Common myeloid progenitor, CD34-positive (primary cell): ENCODE measurements at regions not wholly inside any gene's neighbourhood (a gene's known extent, or its start where the extent isn't known, plus 50 kb on each side); places are given as distances from the start of the nearest gene placed in this dataset.

Source experiments
- CTCF ChIA-PET: fragments of 350-600 bp; sonication (Branson Sonifier 250); formaldehyde crosslinking; loops from one replicate; lab custom pipeline; 2021; ENCODE audit warnings: antibody characterized with exemption; lab: Charles Lee
- POLR2A ChIA-PET: fragments of 350-600 bp; sonication (Branson Sonifier 250); formaldehyde crosslinking; loops from one replicate; lab custom pipeline; 2021; ENCODE audit warnings: antibody characterized with exemption; lab: Charles Lee
- DNase-seq, 3 donors: peaks; one replicate each; pipeline versions ENCODE4 v3.0.0 to v3.0.0-alpha.2; 2013
- H3K27ac ChIP-seq, 2 experiments: 1 replicate in 1 of 2; 2 replicates in 1 of 2; pipeline ENCODE4 v1.7.0; 2013; ENCODE audit warnings: inconsistent platforms in 2 of 2, low read length in 2 of 2, mild to moderate bottlenecking in 2 of 2, low read depth in 1 of 2, moderate library complexity in 1 of 2; ENCODE audit not compliant: severe bottlenecking in 2 of 2, insufficient read depth in 1 of 2, poor library complexity in 1 of 2
- H3K27me3 ChIP-seq, 5 experiments: replicated peaks in 2 of 5; 1 replicate in 3 of 5; 2 replicates in 2 of 5; pipeline versions ENCODE4 v1.6.1 to v1.7.0; 2013; ENCODE audit warnings: low read length in 4 of 5, mild to moderate bottlenecking in 2 of 5, moderate library complexity in 2 of 5, inconsistent platforms in 1 of 5; ENCODE audit not compliant: insufficient read depth in 5 of 5, control insufficient read depth in 4 of 5
- H3K36me3 ChIP-seq, 4 experiments: 1 replicate in 2 of 4; 2 replicates in 2 of 4; pipeline versions ENCODE4 v1.6.1 to v1.7.0; 2013; ENCODE audit warnings: low read length in 3 of 4, control low read depth in 1 of 4, mild to moderate bottlenecking in 1 of 4; ENCODE audit not compliant: control insufficient read depth in 4 of 4, insufficient read depth in 4 of 4
- H3K4me1 ChIP-seq, 4 experiments: 1 replicate in 3 of 4; 2 replicates in 1 of 4; pipeline versions ENCODE4 v1.6.1 to v1.7.1; 2013; ENCODE audit warnings: low read length in 3 of 4, mild to moderate bottlenecking in 3 of 4, control low read depth in 1 of 4, inconsistent platforms in 1 of 4, moderate library complexity in 1 of 4; ENCODE audit not compliant: control insufficient read depth in 4 of 4, insufficient read depth in 4 of 4; ENCODE audit errors: control extremely low read depth in 1 of 4
- H3K4me3 ChIP-seq, 7 experiments: 1 replicate in 4 of 7; 2 replicates in 3 of 7; pipeline versions ENCODE4 v1.5.1 to v1.7.0; 2013; ENCODE audit warnings: mild to moderate bottlenecking in 7 of 7, low read length in 6 of 7, moderate library complexity in 6 of 7, inconsistent platforms in 2 of 7, low read depth in 2 of 7, control low read depth in 1 of 7; ENCODE audit not compliant: insufficient read depth in 4 of 7, control insufficient read depth in 1 of 7; ENCODE audit errors: extremely low read depth in 1 of 7
- H3K9me3 ChIP-seq, 5 experiments: 1 replicate in 4 of 5; 2 replicates in 1 of 5; pipeline versions ENCODE4 v1.6.1 to v1.7.1; 2013; ENCODE audit warnings: low read length in 4 of 5, mild to moderate bottlenecking in 2 of 5, inconsistent platforms in 1 of 5, low read depth in 1 of 5, moderate library complexity in 1 of 5; ENCODE audit not compliant: control insufficient read depth in 4 of 5, insufficient read depth in 2 of 5; ENCODE audit errors: control extremely low read depth in 1 of 5
- WGBS: methylation state at CpG from one replicate; pipeline ENCODE4 v1.1.5; 2013; ENCODE audit not compliant: insufficient coverage; 5-methylcytosine and 5-hydroxymethylcytosine counted together

DNA sequence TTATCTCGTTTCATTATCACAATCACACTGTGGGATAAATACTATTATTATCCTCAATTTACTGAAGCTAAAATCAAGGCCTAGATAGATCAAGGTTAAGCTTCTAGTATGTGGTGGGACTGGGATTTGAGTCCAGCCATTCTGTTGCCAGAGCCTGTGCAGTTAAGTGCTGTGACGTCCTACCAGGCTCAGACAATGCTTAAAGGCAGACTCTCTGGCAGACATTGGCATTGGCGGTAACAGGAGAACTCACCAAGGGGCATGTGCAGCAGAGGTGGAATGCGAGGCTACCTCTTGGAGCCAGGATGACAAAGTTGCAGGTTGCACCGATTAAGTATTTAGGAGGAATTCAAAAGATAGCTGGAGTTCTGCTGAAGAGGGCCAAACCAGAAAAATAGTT, 155.6 kb upstream of the IFNG-AS1 start:
- Histone ChIP-seq H3K36me3 (no peaks in the 10 kb centered on the region), H3K4me1 (no peaks in the 10 kb centered on the region), H3K27ac (no peak overlapping the region), H3K4me3 (no peak overlapping the region), H3K27me3 (no peaks in the 10 kb centered on the region), H3K9me3 (peaks cover 0 to 11% (median 0%) of the 10 kb centered on the region in 5 experiments)
- CTCF ChIA-PET, result interaction anchor here (1.0 to 1.1 kb wide), 2 partner anchors 58 to 109 kb away, joined by 3 read pairs; no protein-coding TSS in a partner anchor
- WGBS, result 98% methylated on average over 4 of the region's 5 CpGs
- no peak for DNase-seq
- POLR2A ChIA-PET, result no interaction called here

DNA sequence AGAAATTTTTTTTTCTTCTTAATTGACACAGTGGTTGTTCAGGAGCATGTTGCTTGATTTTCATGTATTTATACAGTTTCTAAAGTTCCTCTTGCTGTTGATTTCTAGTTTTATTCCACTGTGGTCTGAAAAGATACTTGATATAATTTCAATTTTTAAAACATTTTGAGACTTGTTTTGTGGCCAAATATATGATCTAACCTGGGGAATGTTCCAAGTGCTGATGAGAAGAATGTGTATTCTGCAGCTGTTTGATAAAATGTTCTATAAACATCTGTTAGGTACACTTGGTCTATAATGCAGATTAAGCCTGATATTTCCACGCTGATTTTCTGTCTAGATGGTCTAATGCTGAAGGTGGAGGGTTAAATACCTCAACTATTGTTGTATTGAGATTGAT, 151.4 kb upstream of the IFNG-AS1 start:
- Histone ChIP-seq H3K27me3 (no peaks in the 10 kb centered on the region), H3K9me3 (peaks cover 0 to 15% (median 2%) of the 10 kb centered on the region in 5 experiments), H3K36me3 (no peaks in the 10 kb centered on the region), H3K4me1 (no peaks in the 10 kb centered on the region), H3K4me3 (no peak overlapping the region), H3K27ac (no peak overlapping the region)
- DNase-seq, result no peak
- POLR2A ChIA-PET, result no interaction called here
- CTCF ChIA-PET, result no interaction called here
- no CpG with 5 or more reads among the region's 1 CpG for WGBS

DNA sequence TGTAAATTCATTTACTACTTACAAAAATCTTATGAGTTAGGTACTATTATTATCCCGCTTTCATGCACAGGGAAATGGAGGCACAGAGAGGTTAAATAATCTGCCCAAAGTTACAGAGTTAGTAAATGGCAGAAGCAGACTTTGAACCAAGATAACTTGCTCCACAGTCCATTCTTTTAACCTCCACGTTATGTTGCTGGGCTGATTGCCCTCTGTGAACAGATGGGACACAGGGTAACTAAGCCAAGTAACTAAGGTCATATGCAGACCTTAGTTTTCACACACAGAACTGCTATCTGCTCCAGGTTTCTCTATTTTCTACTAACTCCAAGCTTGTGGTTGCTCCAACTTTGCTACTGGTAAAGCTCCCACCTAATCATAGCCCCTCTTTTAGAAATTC, 147.1 kb upstream of the IFNG-AS1 start:
- WGBS, result 80% methylated on average over 1 of the region's 2 CpGs
- no peak overlapping the region for H3K4me3 ChIP-seq
- DNase-seq, result no peak
- H3K36me3 ChIP-seq, result no peaks in the 10 kb centered on the region
- no peak overlapping the region for H3K27ac ChIP-seq
- no peaks in the 10 kb centered on the region for H3K27me3 ChIP-seq
- no peaks in the 10 kb centered on the region for H3K4me1 ChIP-seq
- peaks cover 0 to 10% (median 2%) of the 10 kb centered on the region in 5 experiments for H3K9me3 ChIP-seq
- CTCF ChIA-PET, result no interaction called here
- POLR2A ChIA-PET, result no interaction called here

DNA sequence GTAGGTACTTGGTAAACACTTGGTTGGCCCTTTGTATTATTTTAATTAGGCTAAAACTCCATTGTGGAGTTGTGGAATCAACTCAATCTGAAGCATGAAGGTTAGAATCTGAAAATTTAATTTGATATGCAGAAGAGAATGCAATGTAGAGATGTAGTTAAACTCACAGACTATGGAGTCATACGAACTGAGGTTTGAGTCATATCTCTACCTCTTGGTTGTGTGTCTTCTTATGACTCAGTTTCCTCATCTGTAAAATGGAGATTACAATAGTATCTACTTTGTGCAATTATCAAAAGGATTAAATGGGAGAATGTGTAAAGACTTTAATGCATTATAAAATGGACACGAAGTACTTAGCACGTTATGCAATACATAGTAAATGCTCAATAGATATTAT, 146.0 kb upstream of the IFNG-AS1 start:
- H3K9me3 ChIP-seq, result peaks cover 0 to 6% (median 0%) of the 10 kb centered on the region in 5 experiments
- H3K36me3 ChIP-seq, result no peaks in the 10 kb centered on the region
- no peaks in the 10 kb centered on the region for H3K27me3 ChIP-seq
- no peak overlapping the region for H3K27ac ChIP-seq
- POLR2A ChIA-PET, result no interaction called here
- no peak overlapping the region for H3K4me3 ChIP-seq
- CTCF ChIA-PET, result no interaction called here
- WGBS, result no CpG with 5 or more reads among the region's 3 CpGs
- H3K4me1 ChIP-seq, result no peaks in the 10 kb centered on the region
- DNase-seq, result no peak

DNA sequence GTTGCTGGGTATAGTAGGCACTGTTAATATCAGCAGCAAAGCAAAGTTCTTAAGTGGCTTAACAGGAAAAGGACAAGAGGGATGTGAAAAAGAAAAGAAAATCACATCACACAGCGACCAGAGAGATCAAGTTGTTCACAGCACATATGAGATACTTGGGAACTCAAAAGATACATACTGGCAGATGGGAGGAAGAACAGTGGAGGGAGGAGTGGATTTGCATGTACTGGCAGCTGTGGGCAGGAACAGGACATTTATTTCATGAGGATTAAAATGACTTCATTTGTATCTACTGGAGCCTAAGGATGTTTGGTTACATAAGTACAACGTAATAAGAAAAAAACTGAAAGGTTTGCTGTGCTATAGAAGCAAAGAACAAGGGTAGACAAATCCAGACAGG, 136.5 kb upstream of the IFNG-AS1 start:
- CTCF ChIA-PET, result interaction anchor here (0.6 kb wide), 1 partner anchor 90 kb away, joined by 3 read pairs; no protein-coding TSS in a partner anchor
- Histone ChIP-seq H3K27ac (no peak overlapping the region), H3K9me3 (peaks cover 0 to 3% (median 1%) of the 10 kb centered on the region in 5 experiments), H3K27me3 (peaks cover 0 to 7% (median 4%) of the 10 kb centered on the region in 5 experiments), H3K4me3 (no peak overlapping the region), H3K36me3 (no peaks in the 10 kb centered on the region), H3K4me1 (no peaks in the 10 kb centered on the region)
- no peak for DNase-seq
- POLR2A ChIA-PET, result no interaction called here
- 100% methylated on average over 1 of the region's 2 CpGs for WGBS

DNA sequence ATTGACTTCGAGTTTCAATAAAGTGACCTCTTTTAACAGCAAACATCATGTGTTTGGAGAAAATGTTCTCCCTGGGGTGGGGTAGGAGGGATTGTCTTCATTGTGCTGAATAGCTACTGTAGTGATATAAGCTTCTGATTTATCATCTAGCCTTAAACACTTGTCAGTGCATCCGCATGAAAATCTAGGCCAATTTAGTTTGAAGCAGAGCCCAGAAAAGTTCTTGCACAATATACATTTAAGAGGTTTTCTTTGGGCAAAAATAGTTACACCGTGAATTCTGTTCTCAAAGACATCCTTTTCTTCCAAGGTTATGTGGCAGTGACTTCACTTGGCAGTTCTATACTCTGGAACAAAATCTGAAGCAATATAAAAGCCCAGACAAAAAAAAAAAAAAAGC, 136.0 kb upstream of the IFNG-AS1 start:
- H3K27me3 ChIP-seq, result peaks cover 0 to 7% (median 4%) of the 10 kb centered on the region in 5 experiments
- WGBS, result 100% methylated on average over 2 of the region's 3 CpGs
- peaks cover 0 to 3% (median 1%) of the 10 kb centered on the region in 5 experiments for H3K9me3 ChIP-seq
- H3K27ac ChIP-seq, result no peak overlapping the region
- CTCF ChIA-PET, result interaction anchor here (0.6 kb wide), 1 partner anchor 90 kb away, joined by 3 read pairs; no protein-coding TSS in a partner anchor
- no peaks in the 10 kb centered on the region for H3K36me3 ChIP-seq
- POLR2A ChIA-PET, result no interaction called here
- no peaks in the 10 kb centered on the region for H3K4me1 ChIP-seq
- no peak overlapping the region for H3K4me3 ChIP-seq
- no peak for DNase-seq

DNA sequence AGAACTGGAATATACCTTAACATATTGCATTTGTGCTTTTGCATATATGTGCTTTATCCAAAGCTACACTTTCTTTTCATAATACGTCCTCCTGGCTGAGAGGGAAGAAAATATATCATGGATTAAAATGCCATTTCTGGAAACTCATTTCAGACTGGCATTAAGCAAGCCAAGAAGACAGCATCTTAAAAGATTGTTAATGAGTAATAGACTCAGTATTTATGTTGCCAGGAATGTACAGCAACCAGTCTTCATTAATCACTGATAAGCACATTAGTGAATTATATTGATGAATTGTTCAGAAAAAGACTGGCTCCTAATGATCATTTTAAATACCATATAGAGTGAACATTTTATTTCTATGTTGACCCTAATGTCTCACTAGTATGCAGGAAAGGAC, 134.9 kb upstream of the IFNG-AS1 start:
- CTCF ChIA-PET, result no interaction called here
- 80% methylated on average over 1 of the region's 1 CpG for WGBS
- no peak for DNase-seq
- Histone ChIP-seq H3K4me1 (no peaks in the 10 kb centered on the region), H3K4me3 (no peak overlapping the region), H3K27ac (no peak overlapping the region), H3K27me3 (peaks cover 0 to 7% (median 4%) of the 10 kb centered on the region in 5 experiments), H3K36me3 (no peaks in the 10 kb centered on the region), H3K9me3 (peaks cover 0 to 3% (median 1%) of the 10 kb centered on the region in 5 experiments)
- POLR2A ChIA-PET, result no interaction called here
